Astrocyte of the hippocampus (primary cell): ENCODE measurements at regions not wholly inside any gene's neighbourhood (a gene's known extent, or its start where the extent isn't known, plus 50 kb on each side); places are given as distances from the start of the nearest gene placed in this dataset.

ENCODE experiments used
- DNase-seq: peaks from one replicate; pipeline ENCODE4 v3.0.0; 2011; ENCODE audit warnings: low read depth, low spot score

DNA sequence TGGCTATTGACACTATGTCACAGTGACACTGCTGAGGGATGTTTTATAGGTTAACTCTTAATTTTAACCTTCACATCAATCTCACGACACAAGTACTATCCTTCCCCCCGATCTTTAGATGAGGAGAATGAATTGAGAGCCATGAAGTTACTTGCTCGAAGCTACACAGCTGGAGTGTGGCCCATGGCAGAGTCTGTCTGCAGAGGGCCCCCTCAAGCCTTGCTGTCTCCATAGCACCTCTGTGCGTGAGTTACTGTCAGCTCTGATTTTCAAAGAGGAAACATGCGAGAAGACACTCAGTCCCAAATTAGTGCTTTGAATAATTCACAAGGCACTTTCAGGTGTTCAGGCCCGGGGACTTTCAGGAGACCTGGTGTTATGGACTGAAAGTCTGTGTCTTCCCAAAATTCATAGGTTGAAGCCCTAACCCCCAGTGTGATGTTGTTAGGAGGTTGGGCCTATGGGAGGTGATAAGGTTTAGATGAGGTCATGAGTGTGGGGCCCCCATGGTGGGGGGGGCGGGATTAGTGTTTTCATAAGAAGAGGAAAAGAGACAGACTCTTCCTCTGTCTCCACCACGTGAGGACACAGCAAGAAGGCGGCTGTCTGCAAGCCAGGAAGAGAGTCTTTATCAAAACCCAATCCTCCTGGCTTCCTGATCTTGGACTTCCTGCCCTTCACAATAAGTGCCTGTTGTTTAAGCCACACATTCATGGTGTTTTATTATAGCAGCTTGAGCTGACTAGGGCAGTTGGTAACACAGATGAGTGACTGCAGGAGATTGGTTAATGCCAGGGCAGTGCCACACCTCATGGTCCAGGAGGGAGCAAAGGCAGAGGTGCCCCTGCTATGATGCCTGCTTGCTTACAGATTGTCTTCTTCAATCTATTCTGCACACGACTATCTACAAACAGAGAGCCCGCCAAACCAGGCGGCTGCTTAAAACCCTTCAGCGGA lies 281.8 kb downstream of the HAPSTR1 start:
- DNase-seq = no peak

DNA sequence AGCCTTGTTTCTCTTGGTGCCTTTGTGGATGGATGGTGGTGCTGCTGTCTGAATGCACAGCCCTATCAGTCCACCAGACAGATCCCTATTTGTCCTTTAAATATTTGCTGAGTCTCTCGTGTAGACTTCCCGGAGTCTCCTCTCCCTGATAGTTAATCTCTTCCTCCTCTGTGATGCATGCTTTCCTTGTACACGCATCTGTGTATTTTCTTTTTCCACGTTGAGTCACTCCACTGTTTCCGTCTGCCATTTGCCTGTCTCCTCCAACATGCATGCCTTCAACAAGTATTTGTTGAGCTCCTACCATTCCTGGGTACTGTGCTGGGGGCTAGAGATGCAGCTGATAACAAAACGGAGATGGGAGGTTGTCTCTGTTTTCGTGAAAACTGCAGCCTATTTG lies 282.6 kb downstream of the HAPSTR1 start:
- no peak for DNase-seq

GRCh38 chr16:9378876-9379275 lies 287.4 kb downstream of the HAPSTR1 start:
- DNase-seq = peak; percentile 9

GRCh38 chr16:9380221-9380620 lies 288.8 kb downstream of the HAPSTR1 start:
- no peak for DNase-seq

- no peak for DNase-seq
Observed at GRCh38 chr16:9381399-9381798, 290.0 kb downstream of the HAPSTR1 start.

DNA sequence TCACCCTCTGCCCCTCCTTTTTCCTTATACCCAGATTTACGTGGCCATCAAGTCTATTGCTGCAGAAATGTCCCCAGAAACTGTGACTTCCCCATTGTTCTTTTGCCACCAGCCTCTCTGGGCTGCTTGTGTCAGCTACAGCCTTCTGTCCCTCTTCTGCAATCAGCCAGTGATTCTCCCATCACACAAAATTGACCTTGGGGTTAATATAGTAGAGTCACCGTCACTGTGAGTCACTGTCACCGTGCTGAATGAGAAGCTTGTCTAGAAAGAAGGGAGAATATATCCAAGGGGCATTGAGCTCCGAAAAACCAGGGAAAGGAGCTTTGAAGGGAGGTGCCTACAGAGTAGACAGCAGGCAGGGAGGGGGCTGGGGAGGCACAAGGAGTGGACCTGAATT lies 290.5 kb downstream of the HAPSTR1 start:
- no peak for DNase-seq

DNA sequence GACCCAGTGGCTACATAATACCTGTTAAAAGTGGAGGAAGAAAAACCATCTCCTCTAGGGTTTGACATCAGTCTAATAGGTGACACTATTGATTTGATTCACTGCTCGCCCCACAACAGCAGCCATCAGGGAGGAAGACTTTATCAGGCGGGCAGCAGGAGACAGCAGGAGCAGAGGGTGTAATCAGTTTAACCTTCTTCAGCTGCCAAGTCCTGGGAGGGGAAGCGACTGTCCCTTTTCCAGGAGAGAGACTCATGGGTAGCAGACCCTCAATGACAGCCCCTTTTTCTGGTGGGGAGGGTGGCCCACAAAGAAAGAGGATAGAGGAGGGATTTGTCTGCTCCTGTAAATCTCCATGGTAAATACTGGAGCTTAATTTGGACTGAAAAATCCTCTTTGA lies 291.8 kb downstream of the HAPSTR1 start:
- no peak for DNase-seq

GRCh38 chr16:9384141-9384540 lies 292.7 kb downstream of the HAPSTR1 start:
- no peak for DNase-seq

- DNase-seq = no peak
Observed at GRCh38 chr16:9389543-9390207, 298.2 kb downstream of the HAPSTR1 start.

GRCh38 chr16:9392956-9393355 lies 301.5 kb downstream of the HAPSTR1 start:
- no peak for DNase-seq

GRCh38 chr16:9393591-9393990 lies 302.1 kb downstream of the HAPSTR1 start:
- DNase-seq = no peak

DNA sequence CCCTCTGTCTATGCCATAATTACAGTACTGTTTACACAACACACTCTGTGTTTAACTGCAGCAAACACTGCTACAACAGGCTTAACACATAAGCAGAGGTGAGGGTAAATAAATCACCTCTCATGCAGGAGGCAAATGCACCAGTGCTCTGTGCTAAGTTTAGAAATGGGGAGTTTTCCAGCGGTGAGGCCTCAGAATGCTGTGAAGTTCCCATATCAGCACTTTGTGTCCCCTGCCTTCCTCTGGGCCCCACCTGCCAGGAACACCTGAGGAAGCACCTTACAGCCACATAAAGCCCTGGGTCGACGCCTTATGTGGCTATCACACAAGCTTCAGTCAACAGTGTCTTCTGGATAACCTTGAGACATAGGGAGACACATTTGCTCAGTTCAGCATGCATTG lies 304.5 kb downstream of the HAPSTR1 start:
- DNase-seq = no peak

GRCh38 chr16:9399573-9399972 lies 308.1 kb downstream of the HAPSTR1 start:
- no peak for DNase-seq

GRCh38 chr16:9401173-9401572 lies 309.7 kb downstream of the HAPSTR1 start:
- no peak for DNase-seq

DNA sequence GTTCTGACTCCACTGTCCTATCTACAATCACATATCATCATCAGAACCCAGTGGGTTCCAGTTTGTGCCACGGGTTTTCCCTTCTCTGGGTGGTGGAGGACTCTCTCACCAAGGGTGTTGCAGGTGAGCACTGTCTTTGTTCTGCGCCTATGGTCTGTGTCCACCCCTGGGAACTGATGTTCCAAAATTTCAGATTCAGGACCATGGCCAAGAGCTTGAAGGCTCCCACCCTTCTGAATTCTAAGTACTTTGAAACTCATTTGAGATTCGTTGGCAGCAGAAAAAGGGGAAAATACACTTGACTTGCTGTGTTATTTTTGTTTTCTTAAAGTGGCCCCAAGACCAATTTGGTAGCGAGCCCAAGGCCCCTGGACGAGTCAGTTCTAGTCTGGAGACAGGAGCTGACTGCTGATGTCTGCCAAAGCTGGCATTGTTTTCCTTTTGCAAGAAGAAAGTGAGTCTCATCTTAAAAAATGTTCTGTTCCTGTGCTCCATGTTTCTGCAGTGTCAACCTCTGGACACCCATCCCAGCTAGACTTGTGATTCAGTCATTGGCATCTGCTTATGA lies 310.9 kb downstream of the HAPSTR1 start:
- DNase-seq = peak; percentile 1

- DNase-seq = no peak
Observed at GRCh38 chr16:9404811-9405210, 313.4 kb downstream of the HAPSTR1 start.

DNA sequence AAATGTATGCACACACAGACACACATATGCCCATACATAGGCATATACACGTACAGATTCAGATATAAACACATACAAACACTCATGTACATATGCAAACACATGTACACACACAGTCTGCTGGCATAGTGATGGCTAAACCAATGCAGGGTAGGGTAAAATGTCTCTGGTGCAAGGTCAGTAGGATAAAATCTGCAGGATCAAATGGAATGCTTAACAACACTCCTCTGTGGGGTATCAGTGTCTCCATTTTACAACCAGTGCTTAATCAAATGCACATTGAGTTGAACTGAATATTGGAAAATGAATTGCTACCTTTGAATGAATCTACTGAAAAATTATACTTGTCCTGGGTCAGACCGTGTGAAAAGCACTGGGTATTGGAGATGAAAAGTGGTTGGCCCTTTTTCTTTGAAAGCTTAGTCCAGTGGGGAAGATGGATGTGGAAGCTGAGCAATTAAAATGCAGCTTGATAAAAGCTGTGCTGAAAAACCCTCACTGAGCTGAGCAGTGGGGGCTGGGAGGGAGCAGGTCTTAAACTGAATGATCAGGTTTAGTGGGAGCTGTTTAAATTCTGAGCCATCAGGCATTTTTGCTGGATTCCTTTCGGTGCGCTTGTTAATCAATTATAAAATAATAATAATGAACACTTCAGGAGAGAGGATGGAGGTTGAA lies 314.7 kb downstream of the HAPSTR1 start:
- DNase-seq = no peak

DNA sequence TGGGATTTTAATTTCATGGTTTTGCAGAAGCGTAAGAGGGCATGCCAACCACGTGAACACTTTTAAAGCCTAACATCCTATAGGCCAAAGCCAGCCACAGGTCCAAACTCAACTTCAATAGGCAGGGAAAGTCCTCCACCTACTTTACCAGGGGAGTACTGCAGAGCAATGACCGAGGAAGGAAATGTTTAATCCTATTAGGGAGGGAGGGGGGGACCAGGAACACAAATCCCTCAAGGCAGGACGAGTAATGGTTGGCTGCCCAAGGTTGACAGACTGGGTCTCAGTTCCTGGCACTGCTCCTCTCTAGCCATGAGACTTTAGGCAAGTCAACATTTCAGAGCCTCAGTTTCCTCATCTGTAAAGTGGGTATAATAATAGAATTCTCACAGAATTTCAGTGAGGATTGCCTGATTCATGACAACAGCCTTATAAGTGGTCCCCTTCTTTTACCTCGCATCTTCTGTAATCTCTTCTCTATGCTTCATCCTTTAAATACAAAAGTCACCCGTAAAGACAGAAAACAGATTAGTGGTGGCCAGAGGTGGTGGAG lies 315.8 kb downstream of the HAPSTR1 start:
- no peak for DNase-seq

GRCh38 chr16:9408297-9408878 lies 316.9 kb downstream of the HAPSTR1 start:
- no peak for DNase-seq

- no peak for DNase-seq
Observed at GRCh38 chr16:9409560-9410493, 318.4 kb downstream of the HAPSTR1 start.
